NCI-H69 (cell line): ENCODE measurements at regions not wholly inside any gene's neighbourhood (a gene's known extent, or its start where the extent isn't known, plus 50 kb on each side); places are given as distances from the start of the nearest gene placed in this dataset.
"Not testable (repeated sequence)": the region's sequence is repeated elsewhere in the genome, so short reads cannot be mapped to it uniquely, and the experiment has no call there.

Experiments used
- DNase-seq: peaks from one replicate; lab custom pipeline; 2025; lab: John Stamatoyannopoulos, UW

- DNase-seq: no peak
Measured at GRCh38 chr1:102178480-102178879, 181.8 kb upstream of the OLFM3 start.

DNA sequence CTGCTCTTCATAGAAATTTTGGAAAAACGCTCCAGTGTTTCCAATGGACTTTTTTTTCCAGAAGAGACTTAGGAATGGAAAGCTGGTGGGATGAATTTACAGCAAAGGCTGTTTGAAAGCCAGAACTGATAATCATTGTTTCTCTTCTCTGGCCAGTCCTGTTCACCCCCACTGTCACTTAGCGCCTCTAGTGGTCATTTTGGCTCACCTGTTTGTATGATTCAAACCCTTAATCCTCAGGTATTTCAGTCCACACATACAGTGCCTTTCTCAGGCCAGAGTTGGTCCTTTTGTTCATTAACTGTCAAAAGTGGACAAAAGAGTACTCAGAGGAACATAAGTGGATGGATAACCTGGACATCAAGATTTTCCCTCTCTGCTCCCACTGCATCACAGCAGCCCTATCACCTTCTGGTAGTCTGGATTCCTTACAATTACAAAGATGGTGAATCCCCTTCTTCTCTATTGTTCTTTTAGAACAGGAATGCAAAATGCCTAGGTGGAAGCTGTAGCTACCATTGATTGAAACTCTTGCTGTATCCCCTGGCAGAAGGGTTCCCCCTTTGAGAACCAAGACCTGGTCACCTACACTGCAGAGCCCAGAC is 177.6 kb upstream of the OLFM3 start:
- peak; percentile 13 for DNase-seq

DNA sequence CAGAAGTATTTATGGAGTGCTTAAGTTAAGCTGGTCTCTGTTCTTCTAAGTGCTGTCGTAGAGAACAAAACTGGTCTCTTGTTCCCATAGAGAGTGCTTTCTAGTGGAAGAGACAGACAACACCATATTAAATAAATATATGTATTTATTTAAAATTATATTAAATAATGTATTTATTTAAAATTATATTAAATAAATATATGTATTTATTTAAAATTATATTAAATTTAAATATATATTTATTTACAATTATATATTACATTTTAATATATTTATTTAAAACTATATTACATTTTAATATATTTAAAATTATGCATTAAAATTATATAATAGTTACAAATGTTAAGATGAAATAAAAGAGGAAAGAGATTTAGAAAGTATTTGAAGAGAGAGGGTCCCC is 175.5 kb upstream of the OLFM3 start:
- DNase-seq: no peak

DNA sequence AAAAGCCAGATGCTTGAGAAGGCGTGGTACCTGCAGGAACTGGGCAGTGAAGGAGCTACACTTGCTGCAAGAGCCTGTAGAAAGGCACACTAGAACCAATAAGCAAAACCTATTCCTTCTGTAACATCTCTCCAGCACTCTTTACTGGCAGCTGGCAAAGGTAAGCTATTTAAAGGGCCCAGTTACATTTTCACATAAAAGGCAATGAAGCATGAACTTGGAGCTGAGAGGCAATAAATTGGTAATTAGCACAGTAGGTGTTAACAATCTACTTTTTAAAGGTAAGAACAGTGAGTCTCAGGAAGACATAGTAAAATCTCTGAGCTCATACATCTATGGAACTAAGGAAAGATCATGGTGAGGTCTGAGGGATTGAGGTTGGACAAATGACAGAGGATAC is 167.1 kb upstream of the OLFM3 start:
- peak; percentile 92 for DNase-seq

DNA sequence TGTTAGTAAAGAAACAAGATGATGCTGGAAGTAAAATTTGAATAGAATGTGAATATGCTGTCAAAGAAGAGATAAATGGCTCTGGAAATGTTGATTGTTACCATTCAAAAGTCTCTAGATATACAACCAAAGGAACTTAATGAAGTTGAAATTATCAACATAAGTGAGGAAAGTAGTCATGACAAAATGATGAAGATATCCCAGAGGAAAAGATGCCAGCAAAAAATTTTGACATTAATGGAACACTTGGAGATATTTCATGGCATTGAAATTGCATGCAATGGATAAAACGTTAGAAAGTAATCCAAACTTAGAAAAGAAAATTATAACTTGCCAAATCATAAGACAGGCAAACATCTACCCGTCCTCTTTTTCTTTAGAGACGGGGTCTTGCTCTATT is 154.5 kb upstream of the OLFM3 start:
- DNase-seq: no peak

DNA sequence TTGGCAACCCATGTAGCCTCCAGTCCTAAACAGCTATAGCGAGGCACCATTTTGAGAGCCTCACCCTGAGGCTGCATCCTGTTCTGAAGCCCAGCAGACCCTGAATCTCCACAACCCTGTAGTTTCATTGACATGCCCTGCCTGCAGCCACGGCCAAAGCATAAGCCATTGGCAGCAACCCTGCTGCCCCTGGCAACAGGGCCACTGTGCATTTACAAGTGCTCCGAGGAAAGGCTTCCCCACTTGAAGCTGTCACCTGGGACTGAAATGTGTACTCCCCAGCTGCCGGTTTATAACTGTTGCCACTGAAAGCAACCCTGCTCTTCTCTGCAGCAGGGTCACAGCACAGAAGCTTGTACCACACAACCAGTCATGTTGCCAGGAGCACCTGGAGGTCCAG is 124.2 kb upstream of the OLFM3 start:
- DNase-seq: peak; percentile 4

DNA sequence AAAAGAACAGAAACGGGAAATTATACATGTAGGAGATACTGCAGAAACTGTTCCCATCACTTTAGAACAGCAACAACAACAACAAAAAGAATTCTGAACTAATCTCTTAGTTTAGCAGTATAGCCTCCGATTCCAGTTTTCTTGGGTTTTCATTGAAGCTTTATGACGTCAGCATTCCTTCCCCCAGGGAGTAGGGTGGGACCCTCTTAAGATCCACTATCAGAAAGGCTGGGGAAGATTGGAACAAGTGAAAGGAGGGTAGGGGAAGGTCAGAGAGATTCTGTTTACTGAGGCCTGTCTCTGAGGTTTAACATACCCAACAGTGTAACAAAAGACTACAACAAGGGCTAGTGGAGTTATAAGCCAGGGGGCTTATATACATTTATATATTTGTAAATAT is 121.4 kb upstream of the OLFM3 start:
- DNase-seq: no peak

DNA sequence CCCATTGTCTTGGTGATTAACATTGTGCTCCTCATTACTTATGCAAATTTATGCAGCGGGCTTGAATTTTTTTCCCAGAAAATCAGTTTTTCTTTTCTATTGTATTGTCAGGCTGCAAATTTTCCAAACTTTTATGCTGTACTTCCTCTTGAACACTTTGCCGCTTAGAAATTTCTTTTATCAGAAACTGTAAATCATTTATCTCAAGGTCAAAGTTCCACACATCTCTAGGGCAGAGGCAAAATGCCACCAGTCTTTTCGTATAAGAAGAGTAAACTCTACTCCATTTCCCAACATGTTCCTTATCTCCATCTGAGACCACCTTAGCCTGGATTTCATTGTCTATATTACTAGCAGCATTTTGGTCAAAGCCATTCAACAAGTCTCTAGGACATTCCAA is 113.9 kb upstream of the OLFM3 start:
- no peak for DNase-seq

DNA sequence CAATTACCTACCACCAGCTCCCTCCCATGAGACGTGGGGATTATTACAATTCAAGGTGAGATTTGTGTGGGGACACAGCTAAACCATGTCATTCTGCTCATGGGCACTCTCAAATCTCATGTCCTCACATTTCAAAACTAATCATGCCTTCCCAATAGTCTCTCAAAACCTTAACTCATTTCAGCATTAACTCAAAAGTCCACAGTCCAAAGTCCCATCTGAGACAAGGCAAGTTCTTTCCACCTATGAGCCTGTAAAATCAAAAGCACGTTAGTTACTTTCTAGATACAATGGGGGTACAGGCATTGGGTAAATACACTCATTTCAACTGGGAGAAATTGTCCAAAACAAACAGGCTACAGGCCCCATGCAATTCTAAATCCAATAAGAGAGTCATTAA is 112.8 kb upstream of the OLFM3 start:
- DNase-seq: not testable (repeated sequence)

DNA sequence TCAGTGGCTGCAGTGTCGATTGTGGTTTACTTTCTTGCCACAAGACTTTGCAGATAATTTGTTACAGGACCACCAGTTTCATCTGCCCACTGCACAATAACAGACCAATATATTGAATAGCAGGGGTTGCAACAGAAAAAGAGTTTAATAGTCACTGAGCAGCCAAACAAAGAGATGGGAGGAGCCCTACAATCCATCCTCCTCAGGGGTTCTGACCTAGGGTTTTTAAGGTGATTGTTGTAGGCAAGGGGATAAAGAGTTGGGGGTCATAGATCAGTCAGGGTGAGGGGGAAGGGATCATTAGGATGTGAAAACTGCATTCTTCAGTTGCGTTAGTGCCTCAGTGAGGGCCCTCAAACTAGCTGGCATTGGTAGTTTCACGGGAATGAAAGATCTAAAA is 110.7 kb upstream of the OLFM3 start:
- DNase-seq: no peak

- no peak for DNase-seq
Measured at GRCh38 chr1:102105931-102106550, 109.3 kb upstream of the OLFM3 start.

GRCh38 chr1:102103646-102104045 is 106.9 kb upstream of the OLFM3 start:
- DNase-seq: no peak

DNA sequence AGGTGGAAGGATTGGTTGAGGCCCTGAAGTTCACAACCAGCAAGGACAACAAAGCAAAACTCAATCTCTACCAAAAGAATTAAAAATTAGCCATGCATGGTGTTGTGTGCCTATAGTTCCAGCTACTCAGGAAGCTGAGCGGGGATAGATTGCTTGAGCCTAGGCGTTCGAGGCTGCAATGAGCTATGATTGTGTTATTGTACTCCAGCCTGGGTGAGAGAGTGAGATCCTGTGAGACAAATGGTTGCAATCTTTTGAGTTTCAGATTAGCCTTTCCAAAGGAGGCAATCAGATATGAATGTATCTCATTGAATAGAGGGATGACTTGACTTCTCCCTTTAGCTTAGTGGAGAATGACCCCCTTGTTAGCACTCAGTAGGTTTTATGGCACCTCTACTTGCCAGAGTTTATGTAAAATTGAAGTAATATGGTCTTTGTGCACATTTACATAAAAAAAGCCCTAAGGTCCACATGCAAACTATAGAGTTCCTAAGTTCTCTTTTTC is 105.6 kb upstream of the OLFM3 start:
- DNase-seq: no peak

- DNase-seq: peak; percentile 3
Measured at GRCh38 chr1:102100666-102101065, 103.9 kb upstream of the OLFM3 start.

DNA sequence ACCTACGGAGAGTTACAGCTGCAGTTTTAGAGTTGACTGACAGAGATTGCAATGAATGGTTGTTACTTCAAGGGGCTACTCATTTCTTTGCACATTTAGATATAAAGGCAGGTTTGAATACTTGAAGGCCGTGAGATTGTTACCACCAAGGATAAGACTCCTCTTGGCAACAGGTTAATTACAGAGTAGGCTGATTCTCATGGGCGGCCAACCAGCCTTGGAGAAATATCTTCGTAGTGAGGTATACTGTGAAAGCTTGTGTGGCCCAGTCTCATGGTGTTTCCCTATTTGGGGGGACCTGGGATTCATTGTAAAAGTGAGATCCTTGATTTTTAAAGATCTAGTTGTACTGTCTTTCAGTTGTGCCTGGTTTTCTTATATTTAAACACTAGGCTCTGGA is 103.2 kb upstream of the OLFM3 start:
- no peak for DNase-seq

- no peak for DNase-seq
Measured at GRCh38 chr1:102098536-102098935, 101.8 kb upstream of the OLFM3 start.

DNA sequence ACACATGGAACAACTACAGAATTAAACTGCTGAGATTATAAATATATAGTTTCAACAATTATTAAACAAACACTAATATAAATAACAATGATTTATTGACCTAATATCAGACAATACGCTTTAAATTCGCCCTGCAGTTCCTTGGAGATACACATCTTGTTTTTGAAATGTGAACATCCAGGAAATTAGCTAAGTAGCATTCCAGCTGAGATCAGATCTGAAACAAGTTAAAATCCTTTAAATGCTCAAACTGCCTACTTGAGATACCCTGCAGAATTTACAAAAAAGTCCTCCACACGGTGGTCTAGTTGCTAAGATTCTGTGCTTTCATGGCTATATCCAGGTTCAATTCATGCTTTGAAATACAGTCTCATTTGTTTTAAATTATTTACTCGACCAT is 101.4 kb upstream of the OLFM3 start:
- DNase-seq: no peak

GRCh38 chr1:102097451-102097850 is 100.7 kb upstream of the OLFM3 start:
- DNase-seq: no peak

DNA sequence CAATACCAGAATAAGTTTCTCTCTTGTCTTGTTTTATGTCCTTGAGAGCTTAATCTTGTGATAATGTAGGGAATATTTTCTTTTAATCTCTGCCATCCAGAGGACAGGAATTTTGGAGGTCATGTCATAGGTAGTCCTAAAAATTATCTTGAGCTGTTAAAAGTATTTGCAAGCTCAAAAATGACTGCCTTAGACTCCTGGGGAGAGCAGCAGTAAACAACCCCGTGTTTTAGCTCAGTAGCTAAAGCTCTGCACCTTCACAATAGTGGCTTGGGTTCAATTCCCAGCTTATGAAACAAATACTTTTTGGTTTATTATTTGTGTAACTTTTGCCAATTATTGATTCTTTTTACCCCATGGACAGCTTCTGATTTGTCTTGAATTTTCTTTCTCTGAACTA is 99.4 kb upstream of the OLFM3 start:
- no peak for DNase-seq

DNA sequence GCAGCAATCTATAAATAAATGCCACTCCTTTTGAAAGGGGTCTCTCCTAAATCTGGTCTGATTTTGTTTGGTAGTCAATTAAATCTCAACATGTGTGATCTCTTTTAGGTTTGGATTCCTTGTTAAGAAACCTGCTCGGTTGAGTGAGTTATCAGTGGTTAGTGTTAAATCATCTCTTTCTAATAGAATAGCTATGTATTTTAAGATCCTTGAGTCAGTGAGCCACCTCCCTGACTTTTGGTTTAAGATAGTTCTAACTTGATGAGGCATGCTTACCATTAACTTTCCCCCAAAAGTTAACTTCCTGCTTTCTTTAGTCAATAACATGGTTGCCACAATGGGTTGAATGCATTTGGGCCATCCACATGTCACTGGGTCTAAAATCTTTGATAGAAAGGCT is 93.1 kb upstream of the OLFM3 start:
- DNase-seq: no peak

- no peak for DNase-seq
Measured at GRCh38 chr1:102085896-102086295, 89.2 kb upstream of the OLFM3 start.

DNA sequence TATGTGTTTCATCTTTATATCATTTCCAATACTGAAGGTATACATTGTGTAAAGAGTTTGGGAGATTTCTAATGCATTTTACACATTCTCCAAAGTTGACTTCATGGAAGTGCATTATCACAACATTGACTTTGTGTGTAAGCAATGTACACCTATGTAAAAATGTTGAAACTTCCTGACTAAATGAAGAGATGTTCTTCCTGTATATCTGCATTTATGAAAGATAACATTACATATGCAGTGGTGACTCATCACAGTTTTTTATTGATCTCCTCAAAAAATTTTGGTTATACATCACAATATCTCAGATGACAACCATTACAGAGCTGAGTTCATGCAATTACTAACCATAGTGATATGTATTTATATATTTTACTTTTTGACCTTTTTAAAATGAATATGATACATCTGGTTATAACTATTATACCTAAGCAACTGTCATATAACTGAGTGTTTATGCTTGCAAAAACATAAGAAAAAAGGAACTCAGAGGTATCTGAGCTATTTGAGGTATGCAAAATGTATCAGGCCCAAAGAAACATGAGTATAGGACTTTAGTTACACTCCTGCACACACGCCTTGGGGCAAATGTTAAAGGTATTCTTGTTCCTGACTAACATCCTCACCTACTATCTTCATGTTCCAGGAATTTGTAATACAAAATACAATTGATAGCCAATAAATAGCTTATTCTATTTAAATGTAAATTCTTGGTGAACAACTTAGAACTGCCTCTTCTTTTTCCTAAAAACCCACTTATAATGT is 88.2 kb upstream of the OLFM3 start:
- DNase-seq: no peak

DNA sequence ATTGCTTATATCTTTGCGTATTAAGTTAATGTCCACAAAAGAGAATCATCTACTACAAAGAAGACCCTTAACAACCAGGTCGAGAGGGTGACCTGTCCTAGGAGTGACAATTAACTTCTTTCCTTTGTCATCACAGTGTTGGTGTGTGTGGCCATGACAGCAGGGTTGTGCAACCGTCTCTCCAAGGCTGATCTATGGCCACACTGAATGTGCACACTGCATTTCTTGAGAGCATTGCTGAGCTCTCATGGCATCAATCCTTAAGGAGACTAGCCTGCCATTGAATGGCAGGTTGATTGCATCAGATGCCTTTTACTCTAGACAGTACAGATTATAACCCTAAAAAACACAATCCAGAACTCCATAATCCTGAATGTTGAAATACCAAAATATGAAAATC is 86.5 kb upstream of the OLFM3 start:
- no peak for DNase-seq
